Parathyroid adenoma (tissue), 2 donors: ENCODE measurements at regions not wholly inside any gene's neighbourhood (a gene's known extent, or its start where the extent isn't known, plus 50 kb on each side); places are given as distances from the start of the nearest gene placed in this dataset.

Experiments used
- H2AFZ ChIP-seq: fragments of 300-600 bp; sonication (generic); one replicate; pipeline ENCODE4 v1.7.0; 2017; ENCODE audit warnings: antibody characterized with exemption, mild to moderate bottlenecking
- H3K27ac ChIP-seq: fragments of 300-600 bp; sonication (generic); one replicate; pipeline ENCODE4 v1.7.0; 2017
- H3K27me3 ChIP-seq: fragments of 300-600 bp; sonication (generic); one replicate; pipeline ENCODE4 v1.7.0; 2017; ENCODE audit warnings: low read length; ENCODE audit not compliant: control insufficient read depth, insufficient read depth
- H3K36me3 ChIP-seq: fragments of 300-600 bp; sonication (generic); one replicate; pipeline ENCODE4 v1.7.0; 2017; ENCODE audit warnings: low read length; ENCODE audit not compliant: control insufficient read depth, insufficient read depth
- H3K4me1 ChIP-seq: fragments of 300-600 bp; sonication (generic); one replicate; pipeline ENCODE4 v1.7.0; 2017; ENCODE audit warnings: control low read depth
- H3K4me2 ChIP-seq: fragments of 300-600 bp; sonication (generic); one replicate; pipeline ENCODE4 v1.7.0; 2017; ENCODE audit warnings: low read length
- H3K4me3 ChIP-seq: fragments of 300-600 bp; sonication (generic); one replicate; pipeline ENCODE4 v1.7.0; 2017; ENCODE audit warnings: low read depth, low read length
- H3K79me2 ChIP-seq: fragments of 300-600 bp; sonication (generic); one replicate; pipeline ENCODE4 v1.7.0; 2017; ENCODE audit warnings: control low read depth
- H3K9ac ChIP-seq: fragments of 300-600 bp; sonication (generic); one replicate; pipeline ENCODE4 v1.7.0; 2017; ENCODE audit warnings: mild to moderate bottlenecking
- H3K9me3 ChIP-seq: fragments of 300-600 bp; sonication (generic); one replicate; pipeline ENCODE4 v1.7.0; 2017; ENCODE audit warnings: low read length; ENCODE audit not compliant: control insufficient read depth
- CTCF ChIP-seq: fragments of 300-600 bp; sonication (generic); IDR thresholded peaks from one replicate; pipeline ENCODE4 v1.7.0; 2017; ENCODE audit warnings: antibody characterized with exemption, mild to moderate bottlenecking
- donor health status: primary hyperparathyroidism.

- H3K9ac ChIP-seq = no peak overlapping the region
- H3K36me3 ChIP-seq = no peaks in the 10 kb centered on the region
- no peak overlapping the region for H3K4me3 ChIP-seq
- no peaks in the 10 kb centered on the region for H3K4me1 ChIP-seq
- no peak overlapping the region for H3K27ac ChIP-seq
- H3K79me2 ChIP-seq = no peaks in the 10 kb centered on the region
- no peaks in the 10 kb centered on the region for H3K9me3 ChIP-seq
- H3K27me3 ChIP-seq = peaks cover 9% of the 10 kb centered on the region
- H3K4me2 ChIP-seq = no peak overlapping the region
- no peak overlapping the region for H2AFZ ChIP-seq
- no peak for TF ChIP-seq CTCF
Measured at GRCh38 chr21:31560479-31560878, 99.0 kb upstream of the SOD1 start.

GRCh38 chr21:31559368-31560119, 99.9 kb upstream of the SOD1 start:
- peak overlapping the region; percentile 57 for H3K4me2 ChIP-seq
- H3K9ac ChIP-seq = no peak overlapping the region

GRCh38 chr21:31558962-31559367, 100.5 kb upstream of the SOD1 start:
- Histone ChIP-seq H3K27me3 (peaks cover 9% of the 10 kb centered on the region), H3K9me3 (no peaks in the 10 kb centered on the region), H3K79me2 (no peaks in the 10 kb centered on the region), H3K27ac (no peak overlapping the region), H2AFZ (peak overlapping the region; percentile 66), H3K4me1 (no peaks in the 10 kb centered on the region), H3K36me3 (no peaks in the 10 kb centered on the region), H3K4me3 (peak overlapping the region; percentile 34), H3K4me2 (peak overlapping the region; percentile 68), H3K9ac (no peak overlapping the region)
- no peak for TF ChIP-seq CTCF

More at GRCh38 chr21:31559368-31560119, 99.9 kb upstream of the SOD1 start:
- peak overlapping the region; percentile 66 for H2AFZ ChIP-seq
- H3K27me3 ChIP-seq = peaks cover 9% of the 10 kb centered on the region
- no peak for TF ChIP-seq CTCF
- H3K36me3 ChIP-seq = no peaks in the 10 kb centered on the region
- peak overlapping the region; percentile 34 for H3K4me3 ChIP-seq
- no peak overlapping the region for H3K27ac ChIP-seq
- H3K79me2 ChIP-seq = no peaks in the 10 kb centered on the region
- no peaks in the 10 kb centered on the region for H3K4me1 ChIP-seq
- H3K9me3 ChIP-seq = no peaks in the 10 kb centered on the region

GRCh38 chr21:31558189-31558961, 101.1 kb upstream of the SOD1 start:
- H3K9ac ChIP-seq = no peak overlapping the region
- H2AFZ ChIP-seq = peak overlapping the region; percentile 72
- H3K4me3 ChIP-seq = peak overlapping the region; percentile 34
- no peak overlapping the region for H3K27ac ChIP-seq
- no peaks in the 10 kb centered on the region for H3K4me1 ChIP-seq
- H3K4me2 ChIP-seq = peak overlapping the region; percentile 68
- H3K9me3 ChIP-seq = no peaks in the 10 kb centered on the region
- no peak for TF ChIP-seq CTCF
- no peaks in the 10 kb centered on the region for H3K36me3 ChIP-seq
- no peaks in the 10 kb centered on the region for H3K79me2 ChIP-seq
- peaks cover 9% of the 10 kb centered on the region for H3K27me3 ChIP-seq
